A549 (cell line): ENCODE measurements at regions not wholly inside any gene's neighbourhood (a gene's known extent, or its start where the extent isn't known, plus 50 kb on each side); places are given as distances from the start of the nearest gene placed in this dataset.
A peak's percentile ranks its signal among the peaks of the same experiment; 100 is the strongest.

Source experiments
- ATAC-seq, 2 experiments: fragments of 200-7000 bp in 1 of 2; fragments of >200 bp in 1 of 2; cut with Nextera tagmentation in 1 of 2; cut with Tn5 transposase in 1 of 2; 3 replicates each; pipeline versions ENCODE4 v1.8.0 to v1.9.1; 2018 to 2020; ENCODE audit warnings: mild to moderate bottlenecking in 1 of 2, moderate library complexity in 1 of 2
- CTCF ChIA-PET: fragments of 300-600 bp; sonication (Branson Sonifier 250); formaldehyde crosslinking; extraction: SDS; loops from one replicate; lab custom pipeline; 2021; ENCODE audit warnings: antibody characterized with exemption, inconsistent platforms; lab: Yijun Ruan, JAX
- POLR2A ChIA-PET: fragments of 350-600 bp; formaldehyde crosslinking; extraction: SDS; loops from one replicate; lab custom pipeline; 2021; ENCODE audit warnings: antibody characterized with exemption, inconsistent platforms; lab: Yijun Ruan, JAX
- DNase-seq, 2 experiments: peaks; one replicate each; pipeline versions ENCODE4 v3.0.0 to v3.0.0-alpha.2; 2011 to 2016; ENCODE audit warnings: low read depth in 1 of 2, low spot score in 1 of 2
- FAIRE-seq: peaks from 2 replicates; lab custom pipeline; 2011; peaks lifted over from hg19 to GRCh38; lab: Jason Lieb, UNC
- H3K27ac ChIP-seq, 2 experiments: fragments of >200 bp; sonication (Bioruptor Twin); formaldehyde crosslinking; 3 replicates each; pipeline ENCODE4 v1.5.1; 2016 to 2017
- H3K4me1 ChIP-seq: fragments of >200 bp; sonication (Bioruptor Twin); formaldehyde crosslinking; 3 replicates; pipeline ENCODE4 v1.6.1; 2016
- H3K4me2 ChIP-seq: fragments of >200 bp; sonication (Bioruptor Twin); formaldehyde crosslinking; 3 replicates; pipeline ENCODE4 v1.6.1; 2016
- H3K4me3 ChIP-seq: fragments of >200 bp; sonication (Bioruptor Twin); formaldehyde crosslinking; 3 replicates; pipeline ENCODE4 v1.5.1; 2016
- H3K9me3 ChIP-seq: fragments of >200 bp; sonication (Bioruptor Twin); formaldehyde crosslinking; 3 replicates; pipeline ENCODE4 v1.6.1; 2016
- CBX2 ChIP-seq: fragments of 200-600 bp; sonication (generic); IDR thresholded peaks from 2 replicates; pipeline ENCODE4 v1.6.1; 2016; ENCODE audit warnings: low read depth, mild to moderate bottlenecking, borderline replicate concordance
- CBX8 ChIP-seq: fragments of 200-600 bp; sonication (generic); IDR thresholded peaks from 2 replicates; pipeline ENCODE4 v1.6.1; 2016
- CTCF ChIP-seq: fragments of >200 bp; sonication (Bioruptor Twin); formaldehyde crosslinking; IDR thresholded peaks from 3 replicates; pipeline ENCODE4 v1.5.1; 2016
- E2F6 ChIP-seq: IDR thresholded peaks from 2 replicates; pipeline ENCODE4 v1.6.1; 2012; ENCODE audit warnings: low read depth, borderline replicate concordance
- EHF ChIP-seq: fragments of 250-450 bp; sonication (Bioruptor Pico); IDR thresholded peaks from 2 replicates; pipeline ENCODE4 v1.5.0; 2020; ENCODE audit warnings: mild to moderate bottlenecking
- EHMT2 ChIP-seq: fragments of 200-600 bp; sonication (generic); IDR thresholded peaks from 2 replicates; pipeline ENCODE4 v1.6.1; 2016; ENCODE audit warnings: antibody characterized with exemption, low read depth, mild to moderate bottlenecking, moderate library complexity
- ELK1 ChIP-seq: fragments of 150-350 bp; IDR thresholded peaks from 2 replicates; pipeline ENCODE4 v1.6.1; 2014; ENCODE audit warnings: low read depth, mild to moderate bottlenecking, low read length
- FOXS1 ChIP-seq: fragments of 250-450 bp; sonication (Bioruptor Pico); IDR thresholded peaks from 2 replicates; pipeline ENCODE4 v1.5.0; 2020; ENCODE audit warnings: mild to moderate bottlenecking, moderate library complexity
- KDM1A ChIP-seq: fragments of 200-600 bp; sonication (generic); IDR thresholded peaks from 2 replicates; pipeline ENCODE4 v1.6.1; 2016; ENCODE audit warnings: low read depth, mild to moderate bottlenecking
- MAFK ChIP-seq: fragments of 450-650 bp; IDR thresholded peaks from 2 replicates; pipeline ENCODE4 v1.6.1; 2014; ENCODE audit not compliant: partially characterized antibody
- MYC ChIP-seq: IDR thresholded peaks from 2 replicates; pipeline ENCODE4 v1.6.1; 2012; ENCODE audit warnings: mild to moderate bottlenecking, inconsistent platforms, low read length, improper control_type of control experiment, borderline replicate concordance
- NFE2L2 ChIP-seq: fragments of 150-350 bp; conservative IDR thresholded peaks from 2 replicates; pipeline ENCODE4 v1.6.1; 2014; ENCODE audit warnings: low read length
- NPAS2 ChIP-seq: fragments of 250-450 bp; sonication (Bioruptor Pico); IDR thresholded peaks from 2 replicates; pipeline ENCODE4 v1.8.0; 2022; ENCODE audit warnings: mild to moderate bottlenecking, moderate library complexity, borderline replicate concordance
- PBX3 ChIP-seq: IDR thresholded peaks from 2 replicates; pipeline ENCODE4 v1.6.1; 2012
- RAD21 ChIP-seq, 2 experiments: fragments of >200 bp in 1 of 2; sonication (Bioruptor Twin) in 1 of 2; formaldehyde crosslinking in 1 of 2; IDR thresholded peaks in 1 of 2; conservative IDR thresholded peaks in 1 of 2; 2 replicates in 1 of 2; 3 replicates in 1 of 2; pipeline ENCODE4 v1.6.1; 2012 to 2018; ENCODE audit warnings: inconsistent platforms in 1 of 2
- RCOR1 ChIP-seq: fragments of 150-350 bp; IDR thresholded peaks from 2 replicates; pipeline ENCODE4 v1.6.1; 2014; ENCODE audit warnings: antibody characterized with exemption, low read length, low read depth
- RFX5 ChIP-seq: fragments of 450-650 bp; IDR thresholded peaks from 2 replicates; pipeline ENCODE4 v1.7.1; 2014; ENCODE audit warnings: antibody characterized with exemption, mild to moderate bottlenecking, moderate library complexity
- RNF2 ChIP-seq: fragments of 200-600 bp; sonication (generic); IDR thresholded peaks from 2 replicates; pipeline ENCODE4 v1.6.1; 2016; ENCODE audit warnings: low read depth, mild to moderate bottlenecking, antibody characterized with exemption, moderate library complexity, borderline replicate concordance
- TP53 ChIP-seq: fragments of 250-450 bp; sonication (Bioruptor Pico); IDR thresholded peaks from 2 replicates; pipeline ENCODE4 v1.5.0; 2021; ENCODE audit warnings: mild to moderate bottlenecking, moderate library complexity
- ZC3H11A ChIP-seq: fragments of 450-650 bp; IDR thresholded peaks from 2 replicates; pipeline ENCODE4 v1.6.1; 2014; ENCODE audit warnings: antibody characterized with exemption, mild to moderate bottlenecking
- ZFP36 ChIP-seq: fragments of 450-650 bp; IDR thresholded peaks from 2 replicates; pipeline ENCODE4 v1.6.1; 2014; ENCODE audit warnings: borderline replicate concordance; ENCODE audit not compliant: partially characterized antibody
- ZNF302 ChIP-seq: fragments of 250-450 bp; sonication (Bioruptor Pico); IDR thresholded peaks from 2 replicates; pipeline ENCODE4 v1.9.0; 2021; ENCODE audit warnings: inconsistent platforms, mild to moderate bottlenecking, moderate library complexity
- WGBS: methylation state at CpG from one replicate; pipeline ENCODE4 v1.1.6; 2017; ENCODE audit errors: missing lambda C conversion rate; 5-methylcytosine and 5-hydroxymethylcytosine counted together
- TF ChIP-seq, protein P1 (sequence below): fragments of >200 bp; sonication (Bioruptor Twin); formaldehyde crosslinking; IDR thresholded peaks from 2 replicates; pipeline ENCODE4 v1.6.1; 2016

DNA sequence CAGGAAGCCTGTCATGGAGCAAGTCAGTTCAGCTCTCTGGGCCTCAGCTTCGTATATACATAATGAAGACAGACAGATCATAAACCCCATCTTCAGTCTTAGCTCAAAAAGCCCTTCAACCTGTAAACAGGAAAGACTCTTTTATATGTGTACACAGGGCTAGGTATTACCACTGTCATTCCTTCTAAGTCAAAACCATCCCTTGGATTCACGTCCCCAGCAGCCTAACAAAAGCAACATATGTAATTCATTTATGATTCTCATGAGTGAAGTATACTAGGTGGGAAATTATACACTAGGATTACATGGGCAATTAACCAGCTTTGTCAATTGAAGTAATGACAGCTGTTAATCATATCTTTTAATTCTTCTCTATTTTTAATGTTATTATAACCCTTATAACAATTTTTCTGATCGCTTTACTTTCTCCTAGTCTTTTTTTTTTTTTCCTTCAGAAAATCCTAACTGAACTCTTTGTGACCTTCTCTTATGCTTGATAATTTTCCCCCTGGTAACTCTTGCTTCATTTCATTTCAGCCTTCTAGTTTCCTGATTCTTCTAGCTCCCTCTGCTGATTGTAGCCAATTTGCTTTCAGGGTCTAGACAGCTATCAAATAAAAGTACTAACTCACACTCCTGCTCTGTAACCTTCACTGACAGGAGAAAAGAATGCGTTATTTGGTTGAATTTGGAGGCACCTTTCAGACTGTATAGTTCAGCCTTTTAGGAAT, 99.7 kb downstream of the RBM43 start:
- 6% methylated on average over 4 of the region's 4 CpGs for WGBS
- H3K4me1 ChIP-seq = no peaks in the 10 kb centered on the region
- FAIRE-seq (no peak), ATAC-seq (0 out of 6 replicates have a peak, but pooled peaks have one; percentile 28 to 47), DNase-seq (no peak)
- H3K4me2 ChIP-seq = no peak overlapping the region
- POLR2A ChIA-PET = interaction anchor here (0.7 kb wide), 1 partner anchor 276 kb away, joined by 3 read pairs; no protein-coding TSS in a partner anchor
- no peak overlapping the region for H3K27ac ChIP-seq
- CTCF ChIA-PET = interaction anchor here (0.7 to 2.2 kb wide), 5 partner anchors 10 to 904 kb away, joined by 3 to 12 read pairs (median 3); no protein-coding TSS in a partner anchor
- no peaks in the 10 kb centered on the region for H3K9me3 ChIP-seq
- no peak overlapping the region for H3K4me3 ChIP-seq
- TF ChIP-seq EHMT2 (no peak), MYC (no peak), RFX5 (no peak), CBX2 (no peak), EHF (CRISPR knock-in tag) (no peak), RCOR1 (no peak), CTCF (peak; percentile 22; the same call in 1 of the 3 replicates), RNF2 (no peak), NFE2L2 (no peak), RAD21 (conservative IDR thresholded peaks at IDR 0.05 in 1 of 2, IDR thresholded peaks at IDR 0.05 in 1 of 2) (peak; percentile 27 to 38; a peak in 4 of 5 replicates)

DNA sequence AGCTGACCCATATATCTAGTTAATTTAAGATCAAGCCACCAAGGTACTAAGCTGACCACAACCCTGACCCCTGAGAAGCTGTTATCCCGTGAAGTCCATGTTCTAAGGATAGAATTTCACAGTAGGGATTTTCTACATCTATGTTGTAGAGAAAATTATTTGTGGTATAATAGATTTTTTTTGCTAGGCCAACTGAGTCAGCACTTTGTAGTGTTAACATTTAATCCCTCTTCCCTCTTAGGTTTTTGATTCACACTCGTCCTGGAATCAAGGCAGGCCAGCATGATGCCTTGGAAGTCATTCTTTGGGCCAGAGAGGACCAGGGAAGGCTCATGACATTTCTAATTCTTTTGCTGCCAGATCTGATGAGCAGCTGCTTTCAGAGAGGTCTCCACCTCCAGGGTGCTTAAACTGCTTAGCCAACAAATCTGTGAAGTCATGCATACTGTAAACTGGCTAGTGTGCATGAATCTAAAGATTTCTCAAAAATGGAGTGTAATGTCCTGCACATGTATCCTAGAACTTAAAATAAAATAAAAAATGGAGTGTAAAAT, 102.5 kb downstream of the RBM43 start:
- ChIA-PET POLR2A (no interaction called here), CTCF (no interaction called here)
- DNase-seq (no peak), ATAC-seq (no peak), FAIRE-seq (no peak)
- no peak overlapping the region for H3K27ac ChIP-seq
- H3K9me3 ChIP-seq = no peaks in the 10 kb centered on the region; the same call in 2 of the 3 replicates
- TF ChIP-seq PBX3 (no peak), MAFK (peak; percentile 69), ZNF302 (no peak), NPAS2 (CRISPR knock-in tag) (no peak)
- no peak overlapping the region for H3K4me3 ChIP-seq
- 4% methylated on average over 2 of the region's 2 CpGs for WGBS
- H3K4me2 ChIP-seq = no peak overlapping the region
- H3K4me1 ChIP-seq = no peaks in the 10 kb centered on the region

GRCh38 chr2:151157000-151157735, 104.5 kb downstream of the RBM43 start:
- DNase-seq (no peak), ATAC-seq (no peak), FAIRE-seq (no peak)
- Histone ChIP-seq H3K27ac (no peak overlapping the region), H3K4me1 (no peaks in the 10 kb centered on the region), H3K4me2 (no peak overlapping the region), H3K9me3 (no peaks in the 10 kb centered on the region; the same call in 2 of the 3 replicates), H3K4me3 (no peak overlapping the region)
- 26% methylated on average over 5 of the region's 5 CpGs for WGBS
- ChIA-PET POLR2A (no interaction called here), CTCF (no interaction called here)
- TF ChIP-seq TP53 (CRISPR knock-in tag) (no peak), KDM1A (no peak), CBX8 (no peak), NFE2L2 (no peak), E2F6 (no peak), CTCF (no peak), MAFK (no peak), ZC3H11A (no peak), ELK1 (no peak), FOXS1 (CRISPR knock-in tag) (no peak), RCOR1 (no peak), ZFP36 (no peak), MYC (no peak)
- TF ChIP-seq, protein P1, sequence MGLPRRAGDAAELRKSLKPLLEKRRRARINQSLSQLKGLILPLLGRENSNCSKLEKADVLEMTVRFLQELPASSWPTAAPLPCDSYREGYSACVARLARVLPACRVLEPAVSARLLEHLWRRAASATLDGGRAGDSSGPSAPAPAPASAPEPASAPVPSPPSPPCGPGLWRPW = no peak
